Calu3 (cell line): ENCODE measurements at regions not wholly inside any gene's neighbourhood (a gene's known extent, or its start where the extent isn't known, plus 50 kb on each side); places are given as distances from the start of the nearest gene placed in this dataset.

Source experiments
- BruUV-seq: library from RNA; stranded (reverse); fragments of 400-500 nt; replicated peaks from 2 replicates; lab custom pipeline; 2021; lab: Mats Ljungman, UMichigan
- CTCF ChIA-PET: fragments of 300-600 bp; sonication (Branson Sonifier 250); formaldehyde crosslinking; loops from one replicate; lab custom pipeline; 2022; ENCODE audit warnings: antibody characterized with exemption; lab: Charles Lee
- DNase-seq: peaks from one replicate; pipeline ENCODE4 v3.0.0; 2022
- H3K27ac Mint-ChIP-seq: one replicate; pipeline ENCODE4 v1.8.0; 2022; ENCODE audit warnings: mixed read lengths; ENCODE audit not compliant: unreplicated experiment
- H3K27me3 Mint-ChIP-seq: one replicate; pipeline ENCODE4 v1.8.0; 2022; ENCODE audit warnings: mixed read lengths; ENCODE audit not compliant: unreplicated experiment
- H3K36me3 Mint-ChIP-seq: one replicate; pipeline ENCODE4 v1.8.0; 2022; ENCODE audit warnings: mild to moderate bottlenecking, moderate library complexity, mixed read lengths; ENCODE audit not compliant: insufficient read depth, unreplicated experiment
- H3K4me1 Mint-ChIP-seq: one replicate; pipeline ENCODE4 v1.8.0; 2022; ENCODE audit warnings: mild to moderate bottlenecking, low read depth, mixed read lengths; ENCODE audit not compliant: unreplicated experiment
- H3K4me3 Mint-ChIP-seq: one replicate; pipeline ENCODE4 v1.8.0; 2022; ENCODE audit warnings: mild to moderate bottlenecking, low read depth, moderate library complexity, mixed read lengths; ENCODE audit not compliant: unreplicated experiment
- H3K9me3 Mint-ChIP-seq: one replicate; pipeline ENCODE4 v1.8.0; 2022; ENCODE audit warnings: low read depth, mixed read lengths; ENCODE audit not compliant: unreplicated experiment
- intact Hi-C: fragments of 100-400 bp; cut with micrococcal nuclease; formaldehyde crosslinking; loops from one replicate; pipeline ENCODE4 v1.10.0; 2022; ENCODE audit not compliant: unreplicated experiment
- TF ChIP-seq, protein P1 (sequence below): fragments of 200-600 bp; IDR thresholded peaks from one replicate; pipeline ENCODE4 v1.8.0; 2022; ENCODE audit warnings: antibody characterized with exemption; ENCODE audit not compliant: unreplicated experiment

DNA sequence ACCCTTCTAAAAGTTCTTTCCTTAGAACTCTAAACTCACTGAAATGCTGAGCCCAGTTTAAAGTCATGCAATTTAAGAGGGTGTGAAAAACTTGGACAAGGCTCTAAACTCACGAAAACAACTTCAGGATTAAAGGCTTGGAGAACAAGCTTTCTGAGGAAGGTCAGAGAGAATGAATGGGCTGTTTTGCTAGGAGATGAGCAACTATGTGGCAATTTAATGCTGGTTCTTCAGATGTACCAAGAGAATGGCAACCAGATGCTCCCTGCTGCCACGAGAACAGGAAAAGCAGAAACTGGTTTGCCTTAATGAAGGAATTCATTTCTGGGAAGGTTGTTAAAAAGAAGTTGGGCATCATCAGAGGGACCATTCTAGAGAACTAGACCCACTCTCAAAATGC, 77.8 kb upstream of the PMAIP1 start:
- peaks cover 16% of the 10 kb centered on the region for H3K4me1 Mint-ChIP-seq
- H3K9me3 Mint-ChIP-seq: peaks cover 3% of the 10 kb centered on the region
- TF ChIP-seq, protein P1, sequence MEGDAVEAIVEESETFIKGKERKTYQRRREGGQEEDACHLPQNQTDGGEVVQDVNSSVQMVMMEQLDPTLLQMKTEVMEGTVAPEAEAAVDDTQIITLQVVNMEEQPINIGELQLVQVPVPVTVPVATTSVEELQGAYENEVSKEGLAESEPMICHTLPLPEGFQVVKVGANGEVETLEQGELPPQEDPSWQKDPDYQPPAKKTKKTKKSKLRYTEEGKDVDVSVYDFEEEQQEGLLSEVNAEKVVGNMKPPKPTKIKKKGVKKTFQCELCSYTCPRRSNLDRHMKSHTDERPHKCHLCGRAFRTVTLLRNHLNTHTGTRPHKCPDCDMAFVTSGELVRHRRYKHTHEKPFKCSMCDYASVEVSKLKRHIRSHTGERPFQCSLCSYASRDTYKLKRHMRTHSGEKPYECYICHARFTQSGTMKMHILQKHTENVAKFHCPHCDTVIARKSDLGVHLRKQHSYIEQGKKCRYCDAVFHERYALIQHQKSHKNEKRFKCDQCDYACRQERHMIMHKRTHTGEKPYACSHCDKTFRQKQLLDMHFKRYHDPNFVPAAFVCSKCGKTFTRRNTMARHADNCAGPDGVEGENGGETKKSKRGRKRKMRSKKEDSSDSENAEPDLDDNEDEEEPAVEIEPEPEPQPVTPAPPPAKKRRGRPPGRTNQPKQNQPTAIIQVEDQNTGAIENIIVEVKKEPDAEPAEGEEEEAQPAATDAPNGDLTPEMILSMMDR: no peak
- no peak for DNase-seq
- H3K27ac Mint-ChIP-seq: no peak overlapping the region
- no peaks in the 10 kb centered on the region for H3K27me3 Mint-ChIP-seq
- peaks cover 4% of the 10 kb centered on the region for H3K36me3 Mint-ChIP-seq
- no peak overlapping the region for H3K4me3 Mint-ChIP-seq
- intact Hi-C loops: no loop called here
- BruUV-seq: no TSS peak
- CTCF ChIA-PET: interaction anchor here (0.8 to 3.9 kb wide), 4 partner anchors 34 to 363 kb away, joined by 3 to 83 read pairs (median 23); partner anchors contain the start of gene CCBE1

DNA sequence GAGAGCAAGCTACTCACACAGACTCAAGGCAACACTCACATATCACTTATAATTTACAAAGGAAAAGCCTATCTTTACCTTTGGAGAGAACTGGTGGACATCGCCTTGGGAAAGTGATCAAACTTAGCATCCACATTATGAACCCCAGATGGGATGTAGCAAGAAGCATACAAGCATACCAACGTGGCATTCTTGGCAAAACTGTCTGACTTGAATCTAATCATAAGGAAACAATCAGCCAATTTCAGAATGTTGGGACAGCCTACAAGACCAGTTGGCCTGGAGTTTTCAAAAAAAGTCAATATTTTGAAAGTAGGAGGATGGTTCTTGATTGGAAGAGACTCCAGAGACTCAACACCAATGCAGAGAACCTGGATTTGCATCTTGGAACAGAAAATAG, 79.1 kb upstream of the PMAIP1 start:
- Mint-ChIP-seq H3K4me3 (no peak overlapping the region), H3K27ac (no peak overlapping the region), H3K4me1 (peaks cover 16% of the 10 kb centered on the region), H3K9me3 (peaks cover 6% of the 10 kb centered on the region), H3K27me3 (no peaks in the 10 kb centered on the region), H3K36me3 (peaks cover 6% of the 10 kb centered on the region)
- intact Hi-C loops: no loop called here
- TF ChIP-seq, protein P1: no peak
- CTCF ChIA-PET: no interaction called here
- DNase-seq: no peak
- no TSS peak for BruUV-seq

DNA sequence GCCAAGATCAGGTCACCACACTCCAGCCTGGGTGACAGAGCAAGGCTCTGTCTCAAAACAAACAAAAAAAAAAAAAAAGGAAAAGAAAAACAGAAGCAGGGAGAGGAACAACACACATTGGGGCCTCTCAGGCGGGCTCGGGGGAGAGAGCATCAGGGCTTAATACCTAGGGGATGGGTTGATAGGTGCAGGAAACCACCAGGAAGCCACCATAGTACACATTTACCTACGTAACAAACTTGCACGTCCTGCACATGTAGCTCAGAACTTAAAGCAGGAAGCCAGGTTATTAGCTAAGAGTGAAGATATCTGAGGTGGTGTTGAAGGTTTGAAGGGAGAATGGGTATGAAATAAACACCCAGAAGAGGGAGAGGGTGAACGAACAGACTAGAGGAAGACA, 81.0 kb upstream of the PMAIP1 start:
- intact Hi-C loops: loop anchor here (2.0 kb wide), 1 partner anchor 18 kb away; no protein-coding TSS in a partner anchor
- H3K4me1 Mint-ChIP-seq: peaks cover 19% of the 10 kb centered on the region
- no peak overlapping the region for H3K27ac Mint-ChIP-seq
- CTCF ChIA-PET: no interaction called here
- TF ChIP-seq, protein P1: no peak
- no TSS peak for BruUV-seq
- peaks cover 6% of the 10 kb centered on the region for H3K9me3 Mint-ChIP-seq
- H3K4me3 Mint-ChIP-seq: no peak overlapping the region
- DNase-seq: no peak
- no peaks in the 10 kb centered on the region for H3K27me3 Mint-ChIP-seq
- H3K36me3 Mint-ChIP-seq: peaks cover 6% of the 10 kb centered on the region

DNA sequence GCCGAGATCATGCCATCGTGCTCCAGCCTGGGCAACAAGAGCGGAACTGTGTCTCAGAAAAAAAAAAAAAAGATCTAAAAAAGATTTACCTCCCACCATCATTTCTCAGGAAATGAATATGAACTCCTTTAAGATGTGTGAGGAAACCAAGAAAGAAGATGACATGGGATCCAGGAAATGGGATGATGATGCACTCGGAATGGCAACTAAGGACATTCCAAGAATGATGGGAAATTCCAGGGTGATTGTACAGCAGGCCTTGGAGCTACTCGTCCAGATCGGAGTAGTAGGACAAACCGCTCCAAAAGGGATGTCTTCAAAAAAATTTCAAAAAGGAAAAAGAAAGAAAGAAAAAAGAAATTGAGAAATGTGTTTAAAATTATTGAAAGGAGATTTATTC, 84.9 kb upstream of the PMAIP1 start:
- BruUV-seq: no TSS peak

More for the DNA sequence above, 84.9 kb upstream of the PMAIP1 start:
- Mint-ChIP-seq H3K4me1 (peaks cover 8% of the 10 kb centered on the region), H3K27ac (no peak overlapping the region), H3K4me3 (no peak overlapping the region), H3K9me3 (peaks cover 6% of the 10 kb centered on the region), H3K36me3 (peaks cover 6% of the 10 kb centered on the region), H3K27me3 (no peaks in the 10 kb centered on the region)
- DNase-seq: no peak
- intact Hi-C loops: no loop called here
- CTCF ChIA-PET: interaction anchor here (0.7 kb wide), 1 partner anchor 20 kb away, joined by 4 read pairs; no protein-coding TSS in a partner anchor
- TF ChIP-seq, protein P1: no peak
